CD14-positive monocyte (primary cell): ENCODE measurements at regions not wholly inside any gene's neighbourhood (a gene's known extent, or its start where the extent isn't known, plus 50 kb on each side); places are given as distances from the start of the nearest gene placed in this dataset.

Experiments
- DNase-seq, 3 donors: peaks; one replicate each; pipeline ENCODE4 v3.0.0-alpha.2; 2011 to 2022
- H2AFZ ChIP-seq: 2 replicates; pipeline ENCODE4 v1.6.0; 2012; ENCODE audit warnings: mild to moderate bottlenecking, low read depth, low read length, inconsistent platforms; ENCODE audit not compliant: insufficient read depth, poor library complexity, severe bottlenecking
- H3K27ac ChIP-seq, 2 donors: 1 replicate in 1 of 2; 2 replicates in 1 of 2; pipeline ENCODE4 v1.5.1; 2012 to 2013; ENCODE audit warnings: low read length in 2 of 2, control low read depth in 1 of 2, inconsistent platforms in 1 of 2, low read depth in 1 of 2, mild to moderate bottlenecking in 1 of 2
- H3K27me3 ChIP-seq, 2 donors: one replicate each; pipeline versions ENCODE4 v1.6.0 to v1.6.1; 2011 to 2013; ENCODE audit warnings: low read length in 2 of 2; ENCODE audit not compliant: control insufficient read depth in 2 of 2, insufficient read depth in 2 of 2
- H3K36me3 ChIP-seq, 2 donors: replicated peaks in 1 of 2; 1 replicate in 1 of 2; 2 replicates in 1 of 2; pipeline versions ENCODE4 v1.5.1 to v1.6.1; 2012 to 2013; ENCODE audit warnings: low read length in 2 of 2, control low read depth in 1 of 2, inconsistent platforms in 1 of 2, mild to moderate bottlenecking in 1 of 2; ENCODE audit not compliant: insufficient read depth in 2 of 2, control insufficient read depth in 1 of 2
- H3K4me1 ChIP-seq, 2 donors: 1 replicate in 1 of 2; 2 replicates in 1 of 2; pipeline versions ENCODE4 v1.5.1 to v1.6.1; 2012 to 2013; ENCODE audit warnings: low read length in 2 of 2, control low read depth in 1 of 2, inconsistent platforms in 1 of 2, mild to moderate bottlenecking in 1 of 2, moderate library complexity in 1 of 2; ENCODE audit not compliant: insufficient read depth in 2 of 2, control insufficient read depth in 1 of 2
- H3K4me2 ChIP-seq: replicated peaks from 2 replicates; pipeline ENCODE3; 2012; ENCODE audit warnings: low read length, moderate library complexity, mild to moderate bottlenecking; ENCODE audit not compliant: poor library complexity, severe bottlenecking; ENCODE audit errors: extremely low read depth
- H3K4me3 ChIP-seq, 3 experiments: fragments of 200-600 bp in 1 of 3; sonication (generic) in 1 of 3; replicated peaks in 1 of 3; 1 replicate in 2 of 3; 2 replicates in 1 of 3; pipeline ENCODE4 v1.5.1; 2011 to 2013; ENCODE audit warnings: low read length in 3 of 3, mild to moderate bottlenecking in 3 of 3, control low read depth in 2 of 3, low read depth in 2 of 3, inconsistent platforms in 1 of 3, moderate library complexity in 1 of 3
- H3K79me2 ChIP-seq: 2 replicates; pipeline ENCODE4 v1.6.0; 2012; ENCODE audit warnings: mild to moderate bottlenecking, control low read depth, inconsistent platforms, low read length, moderate library complexity; ENCODE audit not compliant: insufficient read depth
- H3K9ac ChIP-seq: 2 replicates; pipeline ENCODE4 v1.6.0; 2017; ENCODE audit warnings: low read length, mild to moderate bottlenecking; ENCODE audit not compliant: insufficient read depth, poor library complexity, severe bottlenecking
- H3K9me3 ChIP-seq, 2 donors: replicated peaks in 1 of 2; 1 replicate in 1 of 2; 2 replicates in 1 of 2; pipeline versions ENCODE4 v1.5.1 to v1.6.1; 2012 to 2013; ENCODE audit warnings: low read length in 2 of 2, control low read depth in 1 of 2; ENCODE audit not compliant: control insufficient read depth in 1 of 2, insufficient read depth in 1 of 2
- H4K20me1 ChIP-seq: 2 replicates; pipeline ENCODE4 v1.6.0; 2012; ENCODE audit warnings: mild to moderate bottlenecking, low read length, control low read depth, moderate library complexity; ENCODE audit not compliant: insufficient read depth
- H3K27ac Mint-ChIP-seq, 7 donors: one replicate each; pipeline ENCODE4 v1.8.0; 2020; ENCODE audit warnings: mild to moderate bottlenecking in 7 of 7, mixed read lengths in 7 of 7, moderate library complexity in 6 of 7, inconsistent platforms in 2 of 7
- H3K27me3 Mint-ChIP-seq, 3 donors: one replicate each; pipeline ENCODE4 v1.8.0; 2021 to 2022; ENCODE audit warnings: low read depth in 3 of 3, mild to moderate bottlenecking in 3 of 3, mixed read lengths in 3 of 3, moderate library complexity in 3 of 3, inconsistent platforms in 1 of 3
- H3K36me3 Mint-ChIP-seq, 2 donors: one replicate each; pipeline ENCODE4 v1.8.0; 2020; ENCODE audit warnings: mixed read lengths in 2 of 2, inconsistent platforms in 1 of 2, mild to moderate bottlenecking in 1 of 2
- H3K4me1 Mint-ChIP-seq: one replicate; pipeline ENCODE4 v1.8.0; 2020; ENCODE audit warnings: mild to moderate bottlenecking, mixed read lengths
- H3K4me3 Mint-ChIP-seq, 2 donors: one replicate each; pipeline ENCODE4 v1.8.0; 2020; ENCODE audit warnings: mild to moderate bottlenecking in 2 of 2, mixed read lengths in 2 of 2, moderate library complexity in 1 of 2
- H3K9me3 Mint-ChIP-seq, 7 donors: one replicate each; pipeline ENCODE4 v1.8.0; 2020 to 2022; ENCODE audit warnings: mixed read lengths in 7 of 7, mild to moderate bottlenecking in 6 of 7, moderate library complexity in 6 of 7, inconsistent platforms in 2 of 7
- WGBS: methylation state at CpG from one replicate; pipeline ENCODE4 v1.1.5; 2013; ENCODE audit warnings: missing lambda C conversion rate; ENCODE audit not compliant: insufficient coverage; 5-methylcytosine and 5-hydroxymethylcytosine counted together
- intact Hi-C, 2 donors: fragments of 100-400 bp; cut with micrococcal nuclease; formaldehyde crosslinking; loops; one replicate each; pipeline versions ENCODE4 v1.15.0 to v1.15.1; 2023
- TF ChIP-seq, protein P1 (sequence below): fragments of 200-600 bp; IDR thresholded peaks from one replicate; pipeline ENCODE4 v1.8.0; 2022; ENCODE audit warnings: antibody characterized with exemption, mild to moderate bottlenecking

DNA sequence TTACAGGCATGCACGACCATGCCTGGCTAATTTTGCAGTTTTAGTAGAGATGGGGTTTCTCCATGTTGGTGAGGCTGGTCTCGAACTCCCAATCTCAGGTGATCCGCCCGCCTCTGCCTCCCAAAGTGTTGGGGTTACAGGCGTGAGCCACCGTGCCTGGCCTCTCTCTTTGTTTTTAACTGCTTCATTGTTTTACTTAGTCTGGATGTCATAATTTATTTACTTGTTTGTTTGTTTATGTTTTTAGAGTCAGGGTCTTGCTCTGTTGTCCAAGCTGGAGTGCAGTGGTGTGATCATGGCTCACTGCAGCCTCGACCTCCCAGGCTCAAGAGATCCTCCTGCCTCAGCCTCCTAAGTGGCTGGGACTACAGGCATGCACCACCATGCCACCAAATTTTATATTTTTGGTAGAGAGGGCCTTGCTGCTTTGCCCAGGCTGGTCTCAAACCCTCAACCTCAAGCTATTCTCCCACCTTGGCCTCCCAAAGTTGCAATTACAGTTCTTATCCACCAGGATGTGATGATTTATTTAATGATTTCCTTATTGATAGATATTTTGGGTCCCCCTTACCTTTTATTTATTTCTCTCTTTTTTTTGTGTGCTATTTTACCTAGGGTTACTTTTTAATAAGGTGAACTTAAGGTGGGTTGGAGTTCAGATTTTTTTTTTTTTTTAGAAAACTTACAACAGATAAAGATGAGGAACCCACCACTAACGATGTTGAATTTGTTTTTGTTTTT lies 52.6 kb upstream of the ADA2 start:
- TF ChIP-seq, protein P1, sequence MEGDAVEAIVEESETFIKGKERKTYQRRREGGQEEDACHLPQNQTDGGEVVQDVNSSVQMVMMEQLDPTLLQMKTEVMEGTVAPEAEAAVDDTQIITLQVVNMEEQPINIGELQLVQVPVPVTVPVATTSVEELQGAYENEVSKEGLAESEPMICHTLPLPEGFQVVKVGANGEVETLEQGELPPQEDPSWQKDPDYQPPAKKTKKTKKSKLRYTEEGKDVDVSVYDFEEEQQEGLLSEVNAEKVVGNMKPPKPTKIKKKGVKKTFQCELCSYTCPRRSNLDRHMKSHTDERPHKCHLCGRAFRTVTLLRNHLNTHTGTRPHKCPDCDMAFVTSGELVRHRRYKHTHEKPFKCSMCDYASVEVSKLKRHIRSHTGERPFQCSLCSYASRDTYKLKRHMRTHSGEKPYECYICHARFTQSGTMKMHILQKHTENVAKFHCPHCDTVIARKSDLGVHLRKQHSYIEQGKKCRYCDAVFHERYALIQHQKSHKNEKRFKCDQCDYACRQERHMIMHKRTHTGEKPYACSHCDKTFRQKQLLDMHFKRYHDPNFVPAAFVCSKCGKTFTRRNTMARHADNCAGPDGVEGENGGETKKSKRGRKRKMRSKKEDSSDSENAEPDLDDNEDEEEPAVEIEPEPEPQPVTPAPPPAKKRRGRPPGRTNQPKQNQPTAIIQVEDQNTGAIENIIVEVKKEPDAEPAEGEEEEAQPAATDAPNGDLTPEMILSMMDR: peak; percentile 21
- H3K27me3 Mint-ChIP-seq: peaks cover 0 to 3% (median 0%) of the 10 kb centered on the region in 3 donors

DNA sequence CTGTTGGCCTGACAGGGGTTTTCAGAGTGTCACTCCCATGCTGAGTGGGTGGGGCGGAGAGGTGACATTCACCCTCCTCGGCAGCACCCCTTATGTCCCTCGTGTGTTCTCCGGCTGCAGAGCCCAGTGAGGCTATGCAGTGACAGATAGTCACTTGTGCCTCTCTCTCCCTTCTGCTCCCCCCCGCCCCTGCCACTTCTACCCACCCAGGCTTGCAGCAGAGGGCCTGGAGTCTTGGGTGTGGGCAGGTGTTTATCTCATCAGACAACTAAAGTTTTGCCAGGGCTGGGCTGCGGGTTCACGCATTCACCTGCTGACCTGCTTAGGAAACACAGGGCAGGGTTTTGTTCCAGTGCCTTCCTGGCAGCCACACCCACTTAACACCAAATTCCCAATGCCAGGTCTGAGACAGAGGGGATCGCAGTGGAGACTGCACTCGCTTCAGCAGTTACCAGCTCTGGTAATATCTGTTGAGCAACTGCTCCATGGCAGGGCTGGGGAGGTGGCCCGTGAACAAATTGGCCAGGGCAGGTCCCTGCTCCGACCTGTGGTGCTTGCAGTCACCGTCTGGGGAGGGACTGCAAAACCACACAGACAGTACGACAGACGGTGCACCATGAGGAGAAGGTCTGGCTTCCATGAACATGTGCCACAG lies 50.5 kb upstream of the ADA2 start:
- 91% methylated on average over 9 of the region's 14 CpGs for WGBS
- Histone ChIP-seq H3K27me3 (no peaks in the 10 kb centered on the region), H4K20me1 (no peaks in the 10 kb centered on the region), H2AFZ (no peak overlapping the region), H3K27ac (no peak overlapping the region), H3K9me3 (no peaks in the 10 kb centered on the region), H3K36me3 (no peaks in the 10 kb centered on the region), H3K9ac (no peak overlapping the region), H3K4me1 (peaks cover 7 to 9% of the 10 kb centered on the region in 2 donors), H3K4me3 (no peak overlapping the region), H3K79me2 (no peaks in the 10 kb centered on the region), H3K4me2 (no peak overlapping the region)
- Mint-ChIP-seq H3K27me3 (peaks cover 0 to 3% (median 2%) of the 10 kb centered on the region in 3 donors), H3K4me3 (no peak overlapping the region), H3K4me1 (peaks cover 11% of the 10 kb centered on the region), H3K9me3 (peaks cover 0 to 3% (median 0%) of the 10 kb centered on the region in 7 donors), H3K36me3 (no peaks in the 10 kb centered on the region), H3K27ac (no peak overlapping the region)
- intact Hi-C loops: loop anchor here in 1 of 2 donors (10.0 kb wide), 1 partner anchor 235 kb away; no protein-coding TSS in a partner anchor
- TF ChIP-seq, protein P1: no peak
- no peak for DNase-seq

More for the DNA sequence above, 52.6 kb upstream of the ADA2 start:
- no peaks in the 10 kb centered on the region for H4K20me1 ChIP-seq
- Mint-ChIP-seq H3K36me3 (no peaks in the 10 kb centered on the region), H3K4me3 (no peak overlapping the region), H3K4me1 (peaks cover 11% of the 10 kb centered on the region), H3K9me3 (peaks cover 0 to 3% (median 0%) of the 10 kb centered on the region in 7 donors), H3K27ac (no peak overlapping the region)
- H3K27ac ChIP-seq: no peak overlapping the region
- H3K9me3 ChIP-seq: no peaks in the 10 kb centered on the region
- DNase-seq: no peak
- no peaks in the 10 kb centered on the region for H3K79me2 ChIP-seq
- no peaks in the 10 kb centered on the region for H3K27me3 ChIP-seq
- WGBS: 100% methylated on average over 6 of the region's 8 CpGs
- H3K4me1 ChIP-seq: peaks cover 7 to 9% of the 10 kb centered on the region in 2 donors
- H3K9ac ChIP-seq: no peak overlapping the region
- intact Hi-C loops: no loop called here
- H3K36me3 ChIP-seq: no peaks in the 10 kb centered on the region
- H2AFZ ChIP-seq: no peak overlapping the region
- no peak overlapping the region for H3K4me2 ChIP-seq
- H3K4me3 ChIP-seq: no peak overlapping the region
